Testis (tissue), 2 donors: ENCODE measurements at regions not wholly inside any gene's neighbourhood (a gene's known extent, or its start where the extent isn't known, plus 50 kb on each side); places are given as distances from the start of the nearest gene placed in this dataset.

Source experiments
- POLR2A ChIP-seq: fragments of 450-650 bp; IDR thresholded peaks from one replicate; pipeline ENCODE4 v1.6.1; 2017; ENCODE audit warnings: antibody characterized with exemption, mild to moderate bottlenecking, moderate library complexity
- TF ChIP-seq, protein P1 (sequence below), 3 experiments: fragments of 450-650 bp in 2 of 3; fragments of 200-600 bp in 1 of 3; sonication (generic) in 1 of 3; IDR thresholded peaks; one replicate each; pipeline ENCODE4 v1.5.1; 2016 to 2019; ENCODE audit warnings: antibody characterized with exemption in 3 of 3, mild to moderate bottlenecking in 2 of 3, moderate library complexity in 1 of 3

DNA sequence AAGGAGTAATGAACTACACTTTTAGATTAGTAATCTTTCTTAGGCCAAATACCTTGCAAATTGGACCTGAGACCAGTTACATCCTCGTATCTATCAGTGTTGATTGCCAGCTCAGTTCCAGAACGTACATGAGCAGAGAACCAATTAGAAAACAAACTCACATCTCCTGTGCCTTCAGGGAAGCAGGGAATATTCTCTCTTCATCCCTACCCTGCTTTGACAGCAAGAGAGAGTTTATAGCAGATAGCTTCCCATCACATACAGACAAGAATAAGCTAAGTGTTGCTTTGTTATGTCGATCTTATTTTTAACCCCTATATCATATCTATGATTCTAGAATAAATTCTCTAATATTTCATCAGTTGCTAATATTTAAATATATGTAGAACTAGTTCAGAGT lies 181.8 kb downstream of the DSC3 start:
- TF ChIP-seq, protein P1, sequence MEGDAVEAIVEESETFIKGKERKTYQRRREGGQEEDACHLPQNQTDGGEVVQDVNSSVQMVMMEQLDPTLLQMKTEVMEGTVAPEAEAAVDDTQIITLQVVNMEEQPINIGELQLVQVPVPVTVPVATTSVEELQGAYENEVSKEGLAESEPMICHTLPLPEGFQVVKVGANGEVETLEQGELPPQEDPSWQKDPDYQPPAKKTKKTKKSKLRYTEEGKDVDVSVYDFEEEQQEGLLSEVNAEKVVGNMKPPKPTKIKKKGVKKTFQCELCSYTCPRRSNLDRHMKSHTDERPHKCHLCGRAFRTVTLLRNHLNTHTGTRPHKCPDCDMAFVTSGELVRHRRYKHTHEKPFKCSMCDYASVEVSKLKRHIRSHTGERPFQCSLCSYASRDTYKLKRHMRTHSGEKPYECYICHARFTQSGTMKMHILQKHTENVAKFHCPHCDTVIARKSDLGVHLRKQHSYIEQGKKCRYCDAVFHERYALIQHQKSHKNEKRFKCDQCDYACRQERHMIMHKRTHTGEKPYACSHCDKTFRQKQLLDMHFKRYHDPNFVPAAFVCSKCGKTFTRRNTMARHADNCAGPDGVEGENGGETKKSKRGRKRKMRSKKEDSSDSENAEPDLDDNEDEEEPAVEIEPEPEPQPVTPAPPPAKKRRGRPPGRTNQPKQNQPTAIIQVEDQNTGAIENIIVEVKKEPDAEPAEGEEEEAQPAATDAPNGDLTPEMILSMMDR (IDR thresholded peaks at IDR 0.05): no peak
- TF ChIP-seq POLR2A: no peak
